ENCODE measurements at regions not wholly inside any gene's neighbourhood (a gene's known extent, or its start where the extent isn't known, plus 50 kb on each side); places are given as distances from the start of the nearest gene placed in this dataset.
"Not testable (repeated sequence)": the region's sequence is repeated elsewhere in the genome, so short reads cannot be mapped to it uniquely, and the experiment has no call there.

- peak; percentile 26 for DNase-seq (ENCODE audit: low spot score)
These were observed 575.0 kb downstream of the CHSY3 start for GRCh38 chr5:130479045-130479804.

GRCh38 chr5:130476325-130476724 lies 572.1 kb downstream of the CHSY3 start:
- DNase-seq (ENCODE audit: low spot score) = no peak

- DNase-seq (ENCODE audit: low spot score) = no peak
These were observed 558.3 kb downstream of the CHSY3 start for GRCh38 chr5:130462516-130462915.

GRCh38 chr5:130455175-130455574 lies 550.9 kb downstream of the CHSY3 start:
- DNase-seq (ENCODE audit: low spot score) = no peak

GRCh38 chr5:130452744-130453143 lies 548.5 kb downstream of the CHSY3 start:
- DNase-seq (ENCODE audit: low spot score) = no peak

- DNase-seq (ENCODE audit: low spot score) = no peak
These were observed 532.2 kb downstream of the CHSY3 start for GRCh38 chr5:130436430-130436829.

- no peak for DNase-seq (ENCODE audit: low spot score)
These were observed 523.1 kb downstream of the CHSY3 start for GRCh38 chr5:130427222-130427955.

- no peak for DNase-seq (ENCODE audit: low spot score)
These were observed 521.2 kb downstream of the CHSY3 start for GRCh38 chr5:130425424-130425823.

GRCh38 chr5:130424341-130424740 lies 520.1 kb downstream of the CHSY3 start:
- DNase-seq (ENCODE audit: low spot score) = no peak

- no peak for DNase-seq (ENCODE audit: low spot score)
These were observed 498.6 kb downstream of the CHSY3 start for GRCh38 chr5:130402906-130403305.

- DNase-seq (ENCODE audit: low spot score) = no peak
These were observed 495.8 kb downstream of the CHSY3 start for GRCh38 chr5:130400091-130400490.

- no peak for DNase-seq (ENCODE audit: low spot score)
These were observed 494.6 kb downstream of the CHSY3 start for GRCh38 chr5:130398825-130399224.

- not testable (repeated sequence) for DNase-seq (ENCODE audit: low spot score)
These were observed 493.5 kb downstream of the CHSY3 start for GRCh38 chr5:130397727-130398126.

- DNase-seq (ENCODE audit: low spot score) = no peak
These were observed 492.9 kb downstream of the CHSY3 start for GRCh38 chr5:130397132-130397531.

- DNase-seq (ENCODE audit: low spot score) = not testable (repeated sequence)
These were observed 487.5 kb downstream of the CHSY3 start for GRCh38 chr5:130391727-130392264.

- DNase-seq (ENCODE audit: low spot score) = no peak
These were observed 481.9 kb downstream of the CHSY3 start for GRCh38 chr5:130386155-130386554.

GRCh38 chr5:130385656-130386055 lies 481.4 kb downstream of the CHSY3 start:
- no peak for DNase-seq (ENCODE audit: low spot score)

GRCh38 chr5:130365956-130366355 lies 461.7 kb downstream of the CHSY3 start:
- no peak for DNase-seq (ENCODE audit: low spot score)

- no peak for DNase-seq (ENCODE audit: low spot score)
These were observed 445.9 kb downstream of the CHSY3 start for GRCh38 chr5:130350131-130350530.

- no peak for DNase-seq (ENCODE audit: low spot score)
These were observed 433.1 kb downstream of the CHSY3 start for GRCh38 chr5:130337179-130337888.

GRCh38 chr5:130335117-130335516 lies 430.9 kb downstream of the CHSY3 start:
- no peak for DNase-seq (ENCODE audit: low spot score)

- DNase-seq (ENCODE audit: low spot score) = no peak
These were observed 428.8 kb downstream of the CHSY3 start for GRCh38 chr5:130333089-130333488.

- no peak for DNase-seq (ENCODE audit: low spot score)
These were observed 427.1 kb downstream of the CHSY3 start for GRCh38 chr5:130331332-130331731.
